Liver (tissue), 3 donors: ENCODE measurements at regions not wholly inside any gene's neighbourhood (a gene's known extent, or its start where the extent isn't known, plus 50 kb on each side); places are given as distances from the start of the nearest gene placed in this dataset.

Source experiments
- CTCF ChIP-seq: fragments of 150-350 bp; IDR thresholded peaks from 2 replicates; pipeline ENCODE4 v1.5.1; 2017; ENCODE audit warnings: improper control_type of control experiment, low read depth, low read length; ENCODE audit not compliant: missing input control
- JUND ChIP-seq, 2 donors: IDR thresholded peaks; 2 replicates each; pipeline ENCODE4 v1.6.1; 2016; ENCODE audit warnings: antibody characterized with exemption in 2 of 2
- TF ChIP-seq, protein P1 (sequence below): IDR thresholded peaks from 2 replicates; pipeline ENCODE4 v1.6.1; 2016; ENCODE audit warnings: antibody characterized with exemption, mild to moderate bottlenecking
- donor health status: healthy.
- donor health status: healthy.

DNA sequence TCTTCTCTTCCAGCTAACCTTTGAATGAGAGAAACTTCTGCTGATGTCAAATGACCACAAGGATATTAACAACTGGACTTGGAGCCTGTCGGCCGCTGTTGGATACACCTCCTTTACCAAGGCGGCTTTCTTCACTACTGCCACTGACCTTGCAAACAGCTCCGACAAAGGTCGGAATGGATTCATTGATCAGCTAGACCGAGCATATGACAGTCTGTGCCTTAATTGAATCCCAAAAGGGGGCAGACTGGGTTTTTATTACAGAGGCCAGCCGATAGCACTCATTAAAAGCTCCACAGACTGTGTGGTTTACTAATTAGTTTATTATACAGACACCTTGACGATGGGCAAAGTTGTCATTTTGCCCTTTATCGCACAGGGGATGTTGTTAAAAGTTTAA, 394.5 kb downstream of the RERGL start:
- TF ChIP-seq CTCF (no peak), JUND (IDR thresholded peaks at IDR 0.05) (no peak)
- TF ChIP-seq, protein P1, sequence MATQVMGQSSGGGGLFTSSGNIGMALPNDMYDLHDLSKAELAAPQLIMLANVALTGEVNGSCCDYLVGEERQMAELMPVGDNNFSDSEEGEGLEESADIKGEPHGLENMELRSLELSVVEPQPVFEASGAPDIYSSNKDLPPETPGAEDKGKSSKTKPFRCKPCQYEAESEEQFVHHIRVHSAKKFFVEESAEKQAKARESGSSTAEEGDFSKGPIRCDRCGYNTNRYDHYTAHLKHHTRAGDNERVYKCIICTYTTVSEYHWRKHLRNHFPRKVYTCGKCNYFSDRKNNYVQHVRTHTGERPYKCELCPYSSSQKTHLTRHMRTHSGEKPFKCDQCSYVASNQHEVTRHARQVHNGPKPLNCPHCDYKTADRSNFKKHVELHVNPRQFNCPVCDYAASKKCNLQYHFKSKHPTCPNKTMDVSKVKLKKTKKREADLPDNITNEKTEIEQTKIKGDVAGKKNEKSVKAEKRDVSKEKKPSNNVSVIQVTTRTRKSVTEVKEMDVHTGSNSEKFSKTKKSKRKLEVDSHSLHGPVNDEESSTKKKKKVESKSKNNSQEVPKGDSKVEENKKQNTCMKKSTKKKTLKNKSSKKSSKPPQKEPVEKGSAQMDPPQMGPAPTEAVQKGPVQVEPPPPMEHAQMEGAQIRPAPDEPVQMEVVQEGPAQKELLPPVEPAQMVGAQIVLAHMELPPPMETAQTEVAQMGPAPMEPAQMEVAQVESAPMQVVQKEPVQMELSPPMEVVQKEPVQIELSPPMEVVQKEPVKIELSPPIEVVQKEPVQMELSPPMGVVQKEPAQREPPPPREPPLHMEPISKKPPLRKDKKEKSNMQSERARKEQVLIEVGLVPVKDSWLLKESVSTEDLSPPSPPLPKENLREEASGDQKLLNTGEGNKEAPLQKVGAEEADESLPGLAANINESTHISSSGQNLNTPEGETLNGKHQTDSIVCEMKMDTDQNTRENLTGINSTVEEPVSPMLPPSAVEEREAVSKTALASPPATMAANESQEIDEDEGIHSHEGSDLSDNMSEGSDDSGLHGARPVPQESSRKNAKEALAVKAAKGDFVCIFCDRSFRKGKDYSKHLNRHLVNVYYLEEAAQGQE, result no peak
